VCaP (cell line): ENCODE measurements at regions not wholly inside any gene's neighbourhood (a gene's known extent, or its start where the extent isn't known, plus 50 kb on each side); places are given as distances from the start of the nearest gene placed in this dataset.

Source experiments
- H3K27ac ChIP-seq: fragments of 450-650 bp; 2 replicates; pipeline ENCODE4 v1.5.1; 2017
- TF ChIP-seq, protein P1 (sequence below): fragments of 450-650 bp; conservative IDR thresholded peaks from 2 replicates; pipeline ENCODE4 v1.5.1; 2017; ENCODE audit warnings: mild to moderate bottlenecking, moderate library complexity

DNA sequence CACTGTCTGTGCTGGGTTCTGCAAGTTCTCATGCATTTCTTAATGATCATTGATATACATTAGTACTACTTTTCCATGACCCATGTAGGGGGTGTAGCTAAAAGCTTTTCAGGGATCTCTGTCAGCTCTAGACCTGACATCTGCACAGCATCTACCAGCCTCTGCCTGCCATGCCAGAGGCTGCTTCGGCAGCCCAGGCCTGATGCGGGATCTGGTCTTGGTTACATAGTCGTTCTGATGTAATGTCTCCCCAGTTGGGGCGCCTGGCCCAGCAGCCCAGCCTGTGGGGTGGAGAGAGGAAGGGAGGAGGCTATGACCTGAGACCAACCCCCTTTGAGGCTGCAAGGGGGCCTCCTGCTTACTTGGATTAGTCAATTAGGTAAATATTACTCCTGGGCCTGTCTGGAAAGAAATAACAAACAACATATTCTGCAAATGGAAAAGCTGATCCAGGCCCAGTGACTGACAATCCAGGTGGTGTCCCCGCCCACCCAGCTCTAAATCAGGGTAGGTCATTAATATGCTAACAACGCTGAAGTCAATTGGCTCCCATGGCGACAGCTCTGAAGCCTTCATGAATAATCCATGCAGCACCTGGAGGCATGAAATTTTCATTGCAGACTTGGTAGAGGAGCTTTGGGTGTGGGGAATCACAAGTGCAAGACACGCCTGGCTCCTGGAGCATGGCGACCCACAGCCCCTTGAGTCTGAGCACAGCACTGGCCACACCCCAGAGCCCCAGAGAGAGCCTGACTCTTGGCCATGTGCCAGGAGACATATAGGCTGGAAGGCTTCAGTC is 575.3 kb downstream of the CMPK2 start:
- TF ChIP-seq, protein P1, sequence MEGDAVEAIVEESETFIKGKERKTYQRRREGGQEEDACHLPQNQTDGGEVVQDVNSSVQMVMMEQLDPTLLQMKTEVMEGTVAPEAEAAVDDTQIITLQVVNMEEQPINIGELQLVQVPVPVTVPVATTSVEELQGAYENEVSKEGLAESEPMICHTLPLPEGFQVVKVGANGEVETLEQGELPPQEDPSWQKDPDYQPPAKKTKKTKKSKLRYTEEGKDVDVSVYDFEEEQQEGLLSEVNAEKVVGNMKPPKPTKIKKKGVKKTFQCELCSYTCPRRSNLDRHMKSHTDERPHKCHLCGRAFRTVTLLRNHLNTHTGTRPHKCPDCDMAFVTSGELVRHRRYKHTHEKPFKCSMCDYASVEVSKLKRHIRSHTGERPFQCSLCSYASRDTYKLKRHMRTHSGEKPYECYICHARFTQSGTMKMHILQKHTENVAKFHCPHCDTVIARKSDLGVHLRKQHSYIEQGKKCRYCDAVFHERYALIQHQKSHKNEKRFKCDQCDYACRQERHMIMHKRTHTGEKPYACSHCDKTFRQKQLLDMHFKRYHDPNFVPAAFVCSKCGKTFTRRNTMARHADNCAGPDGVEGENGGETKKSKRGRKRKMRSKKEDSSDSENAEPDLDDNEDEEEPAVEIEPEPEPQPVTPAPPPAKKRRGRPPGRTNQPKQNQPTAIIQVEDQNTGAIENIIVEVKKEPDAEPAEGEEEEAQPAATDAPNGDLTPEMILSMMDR, result no peak
- H3K27ac ChIP-seq, result no peak overlapping the region

DNA sequence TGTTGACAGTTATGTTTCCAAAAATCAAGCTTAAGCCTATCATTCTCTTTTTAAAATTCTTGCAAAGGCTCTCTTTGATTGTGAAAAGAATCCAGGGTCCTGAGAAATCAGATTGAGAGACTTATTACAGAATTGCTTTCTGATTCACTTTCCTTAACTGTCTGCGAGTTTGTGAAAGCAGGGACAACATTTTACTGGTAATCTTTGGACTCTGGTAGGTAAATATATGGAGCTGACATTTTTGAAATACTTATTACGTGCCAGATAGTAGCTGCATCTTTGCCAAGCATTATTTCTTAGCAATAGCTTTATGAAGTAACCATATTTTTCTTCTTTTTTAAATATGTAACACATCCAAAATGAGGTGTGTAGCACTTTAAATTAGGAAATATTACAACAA is 570.9 kb downstream of the CMPK2 start:
- TF ChIP-seq, protein P1, result no peak
- H3K27ac ChIP-seq, result no peak overlapping the region

DNA sequence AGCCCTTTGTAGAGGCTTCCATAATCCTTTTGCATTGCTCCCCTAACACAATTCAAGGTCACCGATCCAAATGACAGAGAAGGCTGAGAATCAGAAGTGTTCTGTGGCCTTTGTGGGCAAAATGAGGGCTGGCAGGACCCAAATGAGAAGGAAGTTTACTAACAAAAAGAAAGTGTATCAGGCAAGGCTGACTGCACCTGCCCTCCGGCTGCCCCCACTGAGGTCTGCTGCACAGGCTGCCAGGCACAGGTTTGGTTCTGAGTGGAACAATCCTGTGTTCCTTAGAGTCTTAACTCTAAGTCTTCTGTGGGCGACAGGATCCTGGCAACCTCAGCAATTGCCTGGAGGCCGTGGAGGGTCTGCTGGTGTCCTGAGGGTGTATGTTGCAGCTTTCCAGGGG is 568.5 kb downstream of the CMPK2 start:
- TF ChIP-seq, protein P1, result no peak
- no peak overlapping the region for H3K27ac ChIP-seq

DNA sequence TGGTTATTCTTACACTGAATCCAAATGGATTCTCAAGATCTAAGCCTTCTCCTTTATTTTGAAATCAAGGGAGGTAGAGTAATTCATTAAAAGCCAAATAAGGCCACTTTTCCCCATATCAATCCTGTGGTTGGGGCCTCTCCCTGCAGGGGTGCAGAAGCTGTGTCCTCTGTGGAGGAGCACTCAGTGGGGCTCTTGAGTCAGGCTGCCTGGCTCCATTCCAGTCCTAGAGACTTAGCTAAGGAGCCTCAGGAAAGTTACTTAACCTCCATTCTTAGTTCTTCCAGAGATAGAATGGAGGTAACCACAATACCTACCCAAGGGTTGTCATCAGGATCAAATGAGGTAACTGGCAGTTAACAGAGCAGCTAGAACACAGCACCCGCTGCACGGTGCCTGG is 564.3 kb downstream of the CMPK2 start:
- TF ChIP-seq, protein P1, result no peak
- no peak overlapping the region for H3K27ac ChIP-seq

DNA sequence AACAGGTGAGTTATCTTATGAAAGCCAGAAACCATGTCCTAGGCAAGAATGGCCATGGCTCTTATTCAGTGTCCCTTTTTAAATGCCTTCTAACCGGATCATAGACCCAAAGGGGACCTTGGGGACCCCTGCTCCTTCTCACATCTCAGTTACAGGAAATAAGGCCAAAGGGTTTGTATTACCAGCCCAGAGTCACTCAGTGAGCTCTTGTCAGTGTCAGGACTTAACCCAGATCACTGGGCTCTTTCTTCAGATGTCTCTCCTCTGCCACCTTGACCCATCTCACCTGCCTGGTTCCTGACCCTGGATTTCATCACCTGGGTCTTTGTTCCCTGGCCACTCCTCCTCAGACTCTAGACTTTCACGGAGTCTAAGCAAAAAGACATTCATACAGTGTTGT is 556.7 kb downstream of the CMPK2 start:
- TF ChIP-seq, protein P1, result no peak
- no peak overlapping the region for H3K27ac ChIP-seq

DNA sequence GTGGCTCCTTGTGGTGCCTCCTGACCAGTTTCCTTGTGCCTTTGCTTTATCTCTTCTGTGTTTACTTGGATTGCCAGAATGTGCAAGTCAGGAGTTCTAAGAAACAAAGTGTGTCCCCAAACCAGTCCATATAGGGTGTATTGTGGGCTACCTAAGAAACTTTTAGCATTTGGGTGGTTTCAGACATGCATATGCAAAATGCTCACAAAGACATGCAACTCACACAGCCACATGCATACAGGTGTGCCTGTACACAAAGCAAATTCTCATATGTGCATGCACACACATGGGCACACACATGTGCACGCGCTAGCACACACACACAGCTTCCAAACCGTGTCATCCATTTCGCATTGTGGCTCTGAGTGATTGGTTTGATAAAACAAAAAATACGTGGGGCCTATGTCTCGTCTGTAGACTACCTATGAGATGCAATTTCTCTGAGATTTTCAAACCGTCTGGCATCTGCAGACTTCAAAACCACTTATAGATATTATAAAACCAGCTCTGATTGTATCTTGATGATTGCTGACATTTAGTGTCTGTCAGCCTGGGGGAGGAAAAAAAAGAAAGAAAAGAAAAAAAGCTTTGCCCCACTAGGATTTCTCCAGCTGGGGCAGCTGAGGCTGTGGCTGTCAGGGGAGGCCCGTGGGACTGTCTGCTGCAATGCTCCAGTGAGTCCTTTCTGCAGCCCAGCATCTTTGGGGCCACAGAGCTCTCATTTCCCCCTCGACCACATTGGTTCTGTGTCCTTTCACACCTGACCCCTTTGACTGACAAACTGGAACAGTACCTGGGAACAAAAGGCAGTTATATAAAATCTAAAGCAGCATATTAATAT is 556.1 kb downstream of the CMPK2 start:
- peak overlapping the region; percentile 39; the same call in 1 of the 2 replicates for H3K27ac ChIP-seq
- TF ChIP-seq, protein P1, result no peak
